ENCODE measurements at regions not wholly inside any gene's neighbourhood (a gene's known extent, or its start where the extent isn't known, plus 50 kb on each side); places are given as distances from the start of the nearest gene placed in this dataset.

GRCh38 chr13:19088416-19088815 is 93.2 kb downstream of the TUBA3C start:
- no CpG with 5 or more reads among the region's 8 CpGs for WGBS (ENCODE audit: extremely low coverage, insufficient read length, low lambda C conversion rate)
- H3K4me2 ChIP-seq (ENCODE audit: insufficient read depth, insufficient read length, low read length), result no peak overlapping the region
- no peak overlapping the region for H3K4ac ChIP-seq (ENCODE audit: low read depth, low read length)
- H2BK12ac ChIP-seq (ENCODE audit: insufficient read length, low read depth, low read length), result no peak overlapping the region
- H3T11ph ChIP-seq (ENCODE audit: low read length), result no peak overlapping the region
- H3K18ac ChIP-seq (ENCODE audit: insufficient read length, low read depth, low read length), result no peak overlapping the region
- H2BK20ac ChIP-seq (ENCODE audit: low read depth, low read length, poor library complexity, severe bottlenecking), result no peak overlapping the region
- Mint-ChIP-seq H3K4me3 (no peak overlapping the region), H3K9me3 (peaks cover 93 to 96% of the 10 kb centered on the region in 2 experiments), H3K36me3 (ENCODE audit: insufficient read depth in 1 of 3, low read depth in 3 of 3) (peaks cover 26 to 41% (median 28%) of the 10 kb centered on the region in 3 experiments; a peak in 6 of 7 replicates), H3K27ac (no peak overlapping the region), H3K27me3 (ENCODE audit: low read depth) (peaks cover 4% of the 10 kb centered on the region), H3K4me1 (no peaks in the 10 kb centered on the region)
- H2BK15ac ChIP-seq (ENCODE audit: low read depth, low read length), result no peak overlapping the region
- no peak overlapping the region for H2BK120ac ChIP-seq (ENCODE audit: low read depth, low read length, poor library complexity, severe bottlenecking)
- no peaks in the 10 kb centered on the region for H3K23me2 ChIP-seq (ENCODE audit: insufficient read length, low read depth, low read length, poor library complexity, severe bottlenecking)
- H4K91ac ChIP-seq (ENCODE audit: insufficient read length, low read depth, low read length), result no peak overlapping the region
- no peak overlapping the region for H3K27ac ChIP-seq (ENCODE audit: insufficient read length, low read depth, low read length)
- H3K23ac ChIP-seq (ENCODE audit: insufficient read length, low read depth, low read length), result no peak overlapping the region
- no peak overlapping the region for H3K56ac ChIP-seq (ENCODE audit: insufficient read length, low read depth, low read length)
- peaks cover 91% of the 10 kb centered on the region for H3K9me3 ChIP-seq (ENCODE audit: control insufficient read depth, low read depth, low read length)
- H4K20me1 ChIP-seq (ENCODE audit: control insufficient read depth, insufficient read depth, insufficient read length), result no peaks in the 10 kb centered on the region
- H2BK5ac ChIP-seq (ENCODE audit: insufficient read length, low read length), result no peak overlapping the region
- H3K4me1 ChIP-seq (ENCODE audit: insufficient read depth, low read length), result no peaks in the 10 kb centered on the region
- no peak overlapping the region for H4K8ac ChIP-seq (replicated peaks; ENCODE audit: insufficient read length, low read depth, low read length)
- TF ChIP-seq CTCF (conservative IDR thresholded peaks at IDR 0.05), result no peak
- H3K27me3 ChIP-seq (ENCODE audit: insufficient read depth, low read length), result no peaks in the 10 kb centered on the region
- no peak overlapping the region for H2AFZ ChIP-seq (ENCODE audit: low read length)
- no peak overlapping the region for H4K5ac ChIP-seq (ENCODE audit: insufficient read length, low read depth, low read length)
- H3K79me2 ChIP-seq (ENCODE audit: insufficient read depth, low read length), result no peaks in the 10 kb centered on the region
- no peak overlapping the region for H3K14ac ChIP-seq (ENCODE audit: insufficient read depth, low read length)
- no peak for DNase-seq
- no peaks in the 10 kb centered on the region for H3K79me1 ChIP-seq (ENCODE audit: insufficient read depth, low read depth, low read length, poor library complexity, severe bottlenecking)
- H2AK5ac ChIP-seq (ENCODE audit: insufficient read length, low read length), result no peak overlapping the region
- no peak overlapping the region for H3K9ac ChIP-seq (ENCODE audit: extremely low read depth, insufficient read length, low read length)
